Liver (tissue), 8 donors: ENCODE measurements at regions not wholly inside any gene's neighbourhood (a gene's known extent, or its start where the extent isn't known, plus 50 kb on each side); places are given as distances from the start of the nearest gene placed in this dataset.

Experiments used
- DNase-seq: peaks from one replicate; pipeline ENCODE4 v3.0.0-alpha.2; 2017; ENCODE audit warnings: low spot score
- H3K27ac ChIP-seq, 2 donors: one replicate each; pipeline ENCODE4 v1.7.0; 2013; ENCODE audit warnings: inconsistent platforms in 2 of 2, low read length in 2 of 2, control low read depth in 1 of 2, low read depth in 1 of 2, mild to moderate bottlenecking in 1 of 2
- H3K27me3 ChIP-seq, 4 donors: one replicate each; pipeline versions ENCODE4 v1.6.1 to v1.7.0; 2013; ENCODE audit warnings: low read length in 3 of 4, inconsistent platforms in 1 of 4, mild to moderate bottlenecking in 1 of 4, moderate library complexity in 1 of 4; ENCODE audit not compliant: control insufficient read depth in 4 of 4, insufficient read depth in 4 of 4
- H3K36me3 ChIP-seq, 4 donors: one replicate each; pipeline versions ENCODE4 v1.6.1 to v1.7.0; 2013; ENCODE audit warnings: low read length in 3 of 4, mild to moderate bottlenecking in 3 of 4, low read depth in 1 of 4, moderate library complexity in 1 of 4; ENCODE audit not compliant: control insufficient read depth in 4 of 4, insufficient read depth in 3 of 4
- H3K4me1 ChIP-seq, 4 donors: one replicate each; pipeline versions ENCODE4 v1.6.1 to v1.7.0; 2013; ENCODE audit warnings: low read length in 3 of 4, mild to moderate bottlenecking in 3 of 4, moderate library complexity in 1 of 4; ENCODE audit not compliant: control insufficient read depth in 4 of 4, insufficient read depth in 4 of 4
- H3K4me3 ChIP-seq, 3 donors: one replicate each; pipeline versions ENCODE4 v1.6.1 to v1.7.0; 2013; ENCODE audit warnings: low read length in 3 of 3, control low read depth in 1 of 3, low read depth in 1 of 3, mild to moderate bottlenecking in 1 of 3
- H3K9ac ChIP-seq, 2 donors: one replicate each; pipeline ENCODE4 v1.7.0; 2013; ENCODE audit warnings: low read length in 2 of 2, mild to moderate bottlenecking in 2 of 2, moderate library complexity in 2 of 2, control low read depth in 1 of 2, low read depth in 1 of 2
- H3K9me3 ChIP-seq, 4 donors: one replicate each; pipeline versions ENCODE4 v1.6.1 to v1.7.0; 2013; ENCODE audit warnings: low read length in 3 of 4; ENCODE audit not compliant: control insufficient read depth in 4 of 4
- ATF3 ChIP-seq: IDR thresholded peaks from 2 replicates; pipeline ENCODE4 v1.6.1; 2016; ENCODE audit warnings: antibody characterized with exemption
- EGR1 ChIP-seq, 2 donors: IDR thresholded peaks; 2 replicates each; pipeline ENCODE4 v1.6.1; 2016 to 2018; ENCODE audit warnings: antibody characterized with exemption in 2 of 2, low read depth in 2 of 2
- FOXA1 ChIP-seq: IDR thresholded peaks from 2 replicates; pipeline ENCODE4 v1.6.1; 2016; ENCODE audit warnings: antibody characterized with exemption
- FOXA2 ChIP-seq: IDR thresholded peaks from 2 replicates; pipeline ENCODE4 v1.6.1; 2016; ENCODE audit warnings: antibody characterized with exemption
- GABPA ChIP-seq, 2 donors: IDR thresholded peaks in 1 of 2; conservative IDR thresholded peaks in 1 of 2; 2 replicates each; pipeline ENCODE4 v1.6.1; 2016; ENCODE audit warnings: antibody characterized with exemption in 2 of 2, mild to moderate bottlenecking in 1 of 2, moderate library complexity in 1 of 2
- HNF4A ChIP-seq, 2 donors: conservative IDR thresholded peaks; 2 replicates each; pipeline ENCODE4 v1.6.1; 2016; ENCODE audit warnings: antibody characterized with exemption in 2 of 2, mild to moderate bottlenecking in 2 of 2
- HNF4G ChIP-seq: IDR thresholded peaks from 2 replicates; pipeline ENCODE4 v1.6.1; 2016; ENCODE audit warnings: antibody characterized with exemption
- JUND ChIP-seq, 2 donors: IDR thresholded peaks; 2 replicates each; pipeline ENCODE4 v1.6.1; 2016; ENCODE audit warnings: antibody characterized with exemption in 2 of 2
- NR2F2 ChIP-seq: IDR thresholded peaks from 2 replicates; pipeline ENCODE4 v1.6.1; 2016; ENCODE audit warnings: antibody characterized with exemption
- RAD21 ChIP-seq, 2 donors: IDR thresholded peaks; 2 replicates each; pipeline ENCODE4 v1.6.1; 2016; ENCODE audit warnings: antibody characterized with exemption in 2 of 2, mild to moderate bottlenecking in 2 of 2
- RXRA ChIP-seq, 2 donors: IDR thresholded peaks; 2 replicates each; pipeline ENCODE4 v1.6.1; 2017 to 2018; ENCODE audit warnings: antibody characterized with exemption in 2 of 2, mild to moderate bottlenecking in 1 of 2
- SP1 ChIP-seq: IDR thresholded peaks from 2 replicates; pipeline ENCODE4 v1.6.1; 2018; ENCODE audit warnings: antibody characterized with exemption, mild to moderate bottlenecking
- TAF1 ChIP-seq: conservative IDR thresholded peaks from 2 replicates; pipeline ENCODE4 v1.6.1; 2016; ENCODE audit warnings: antibody characterized with exemption, mild to moderate bottlenecking
- YY1 ChIP-seq: IDR thresholded peaks from 2 replicates; pipeline ENCODE4 v1.6.1; 2016; ENCODE audit warnings: antibody characterized with exemption, mild to moderate bottlenecking
- ZBTB33 ChIP-seq: IDR thresholded peaks from 2 replicates; pipeline ENCODE4 v1.6.1; 2016; ENCODE audit warnings: antibody characterized with exemption
- WGBS: extraction: QIAGEN DNeasy Blood & Tissue Kit; methylation state at CpG from one replicate; pipeline ENCODE4 v1.1.7; 2013; 5-methylcytosine and 5-hydroxymethylcytosine counted together
- TF ChIP-seq, protein P1 (sequence below): fragments of 150-350 bp; IDR thresholded peaks from 2 replicates; pipeline ENCODE4 v1.5.1; 2017; ENCODE audit warnings: improper control_type of control experiment, low read depth, low read length; ENCODE audit not compliant: missing input control
- TF ChIP-seq, protein P2 (sequence below): IDR thresholded peaks from 2 replicates; pipeline ENCODE4 v1.6.1; 2016; ENCODE audit warnings: antibody characterized with exemption
- TF ChIP-seq, protein P3 (sequence below): IDR thresholded peaks from 2 replicates; pipeline ENCODE4 v1.6.1; 2016; ENCODE audit warnings: antibody characterized with exemption, mild to moderate bottlenecking
- donor health status: healthy.
- donor health status: healthy.
- donor health status: healthy.
- donor health status: healthy.
- donor health status: healthy.

GRCh38 chr10:65660006-65660405, 1265.8 kb upstream of the LRRTM3 start:
- no peak for TF ChIP-seq RXRA (IDR thresholded peaks at IDR 0.05)
- TF ChIP-seq ZBTB33: no peak
- no peak for TF ChIP-seq JUND (IDR thresholded peaks at IDR 0.05)
- TF ChIP-seq RAD21 (IDR thresholded peaks at IDR 0.05): no peak
- TF ChIP-seq ATF3: no peak
- TF ChIP-seq, protein P1, sequence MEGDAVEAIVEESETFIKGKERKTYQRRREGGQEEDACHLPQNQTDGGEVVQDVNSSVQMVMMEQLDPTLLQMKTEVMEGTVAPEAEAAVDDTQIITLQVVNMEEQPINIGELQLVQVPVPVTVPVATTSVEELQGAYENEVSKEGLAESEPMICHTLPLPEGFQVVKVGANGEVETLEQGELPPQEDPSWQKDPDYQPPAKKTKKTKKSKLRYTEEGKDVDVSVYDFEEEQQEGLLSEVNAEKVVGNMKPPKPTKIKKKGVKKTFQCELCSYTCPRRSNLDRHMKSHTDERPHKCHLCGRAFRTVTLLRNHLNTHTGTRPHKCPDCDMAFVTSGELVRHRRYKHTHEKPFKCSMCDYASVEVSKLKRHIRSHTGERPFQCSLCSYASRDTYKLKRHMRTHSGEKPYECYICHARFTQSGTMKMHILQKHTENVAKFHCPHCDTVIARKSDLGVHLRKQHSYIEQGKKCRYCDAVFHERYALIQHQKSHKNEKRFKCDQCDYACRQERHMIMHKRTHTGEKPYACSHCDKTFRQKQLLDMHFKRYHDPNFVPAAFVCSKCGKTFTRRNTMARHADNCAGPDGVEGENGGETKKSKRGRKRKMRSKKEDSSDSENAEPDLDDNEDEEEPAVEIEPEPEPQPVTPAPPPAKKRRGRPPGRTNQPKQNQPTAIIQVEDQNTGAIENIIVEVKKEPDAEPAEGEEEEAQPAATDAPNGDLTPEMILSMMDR: no peak
- TF ChIP-seq HNF4G: no peak
- TF ChIP-seq HNF4A (conservative IDR thresholded peaks at IDR 0.05): no peak
- TF ChIP-seq TAF1: no peak
- TF ChIP-seq NR2F2: no peak
- no peak for TF ChIP-seq FOXA1
- no peak for TF ChIP-seq FOXA2
- TF ChIP-seq YY1: no peak
- no peak for TF ChIP-seq GABPA (IDR thresholded peaks at IDR 0.05 in 1 of 2, conservative IDR thresholded peaks at IDR 0.05 in 1 of 2)
- TF ChIP-seq, protein P2, sequence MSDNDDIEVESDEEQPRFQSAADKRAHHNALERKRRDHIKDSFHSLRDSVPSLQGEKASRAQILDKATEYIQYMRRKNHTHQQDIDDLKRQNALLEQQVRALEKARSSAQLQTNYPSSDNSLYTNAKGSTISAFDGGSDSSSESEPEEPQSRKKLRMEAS: no peak
- no peak for TF ChIP-seq SP1
- no peak for TF ChIP-seq EGR1 (IDR thresholded peaks at IDR 0.05; ENCODE audit: low read depth in 2 of 2)
- no peaks in the 10 kb centered on the region for H3K27me3 ChIP-seq
- no peak overlapping the region for H3K9ac ChIP-seq
- H3K27ac ChIP-seq: no peak overlapping the region
- H3K9me3 ChIP-seq: no peaks in the 10 kb centered on the region
- no peak overlapping the region for H3K4me3 ChIP-seq
- DNase-seq: no peak
- H3K36me3 ChIP-seq: no peaks in the 10 kb centered on the region
- no peaks in the 10 kb centered on the region for H3K4me1 ChIP-seq
- WGBS: 95% methylated on average over 1 of the region's 1 CpG

DNA sequence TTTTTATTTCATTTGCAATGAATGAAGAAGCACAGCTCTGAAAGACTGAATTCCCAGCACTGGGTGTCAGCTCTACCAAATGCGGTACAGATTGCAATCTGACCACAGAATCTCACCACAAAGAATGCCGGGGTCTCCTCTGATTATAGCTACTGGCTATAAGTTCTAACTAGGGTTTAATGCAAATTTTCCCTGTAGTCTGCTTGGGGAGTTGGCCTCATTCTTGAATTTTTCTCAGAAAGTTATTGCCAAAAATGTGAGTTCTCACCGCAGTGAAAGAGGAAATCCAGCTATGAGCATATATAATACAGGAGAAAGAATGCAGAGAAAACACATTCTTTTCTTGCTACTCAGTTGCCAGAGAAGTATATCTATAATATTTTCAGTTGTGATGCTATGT, 1255.7 kb upstream of the LRRTM3 start:
- no peaks in the 10 kb centered on the region for H3K36me3 ChIP-seq
- no peak overlapping the region for H3K4me3 ChIP-seq
- peaks cover 0 to under 1% (median 0%) of the 10 kb centered on the region in 4 donors for H3K4me1 ChIP-seq
- TF ChIP-seq NR2F2: no peak
- TF ChIP-seq TAF1: no peak
- TF ChIP-seq GABPA (IDR thresholded peaks at IDR 0.05 in 1 of 2, conservative IDR thresholded peaks at IDR 0.05 in 1 of 2): no peak
- TF ChIP-seq FOXA1: no peak
- TF ChIP-seq RXRA (IDR thresholded peaks at IDR 0.05): no peak
- no peak for TF ChIP-seq EGR1 (IDR thresholded peaks at IDR 0.05; ENCODE audit: low read depth in 2 of 2)
- no peak for TF ChIP-seq ZBTB33
- no peak for TF ChIP-seq YY1
- no peak for TF ChIP-seq JUND (IDR thresholded peaks at IDR 0.05)
- TF ChIP-seq, protein P3, sequence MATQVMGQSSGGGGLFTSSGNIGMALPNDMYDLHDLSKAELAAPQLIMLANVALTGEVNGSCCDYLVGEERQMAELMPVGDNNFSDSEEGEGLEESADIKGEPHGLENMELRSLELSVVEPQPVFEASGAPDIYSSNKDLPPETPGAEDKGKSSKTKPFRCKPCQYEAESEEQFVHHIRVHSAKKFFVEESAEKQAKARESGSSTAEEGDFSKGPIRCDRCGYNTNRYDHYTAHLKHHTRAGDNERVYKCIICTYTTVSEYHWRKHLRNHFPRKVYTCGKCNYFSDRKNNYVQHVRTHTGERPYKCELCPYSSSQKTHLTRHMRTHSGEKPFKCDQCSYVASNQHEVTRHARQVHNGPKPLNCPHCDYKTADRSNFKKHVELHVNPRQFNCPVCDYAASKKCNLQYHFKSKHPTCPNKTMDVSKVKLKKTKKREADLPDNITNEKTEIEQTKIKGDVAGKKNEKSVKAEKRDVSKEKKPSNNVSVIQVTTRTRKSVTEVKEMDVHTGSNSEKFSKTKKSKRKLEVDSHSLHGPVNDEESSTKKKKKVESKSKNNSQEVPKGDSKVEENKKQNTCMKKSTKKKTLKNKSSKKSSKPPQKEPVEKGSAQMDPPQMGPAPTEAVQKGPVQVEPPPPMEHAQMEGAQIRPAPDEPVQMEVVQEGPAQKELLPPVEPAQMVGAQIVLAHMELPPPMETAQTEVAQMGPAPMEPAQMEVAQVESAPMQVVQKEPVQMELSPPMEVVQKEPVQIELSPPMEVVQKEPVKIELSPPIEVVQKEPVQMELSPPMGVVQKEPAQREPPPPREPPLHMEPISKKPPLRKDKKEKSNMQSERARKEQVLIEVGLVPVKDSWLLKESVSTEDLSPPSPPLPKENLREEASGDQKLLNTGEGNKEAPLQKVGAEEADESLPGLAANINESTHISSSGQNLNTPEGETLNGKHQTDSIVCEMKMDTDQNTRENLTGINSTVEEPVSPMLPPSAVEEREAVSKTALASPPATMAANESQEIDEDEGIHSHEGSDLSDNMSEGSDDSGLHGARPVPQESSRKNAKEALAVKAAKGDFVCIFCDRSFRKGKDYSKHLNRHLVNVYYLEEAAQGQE: no peak
- TF ChIP-seq ATF3: no peak
- TF ChIP-seq, protein P1: no peak
- TF ChIP-seq, protein P2: no peak
- no peak for TF ChIP-seq SP1
- TF ChIP-seq FOXA2: no peak
- no peak for TF ChIP-seq RAD21 (IDR thresholded peaks at IDR 0.05)
- TF ChIP-seq HNF4A (conservative IDR thresholded peaks at IDR 0.05): no peak
- TF ChIP-seq HNF4G: no peak
- DNase-seq: no peak
- WGBS: 92% methylated on average over 3 of the region's 3 CpGs
- no peak overlapping the region for H3K27ac ChIP-seq
- no peaks in the 10 kb centered on the region for H3K27me3 ChIP-seq
- peaks cover 0 to 3% (median 0%) of the 10 kb centered on the region in 4 donors for H3K9me3 ChIP-seq
- no peak overlapping the region for H3K9ac ChIP-seq
